Liver (tissue), 3 donors: ENCODE measurements at regions not wholly inside any gene's neighbourhood (a gene's known extent, or its start where the extent isn't known, plus 50 kb on each side); places are given as distances from the start of the nearest gene placed in this dataset.

Experiments
- CTCF ChIP-seq: fragments of 150-350 bp; IDR thresholded peaks from 2 replicates; pipeline ENCODE4 v1.5.1; 2017; ENCODE audit warnings: improper control_type of control experiment, low read depth, low read length; ENCODE audit not compliant: missing input control
- EGR1 ChIP-seq, 2 donors: IDR thresholded peaks; 2 replicates each; pipeline ENCODE4 v1.6.1; 2016 to 2018; ENCODE audit warnings: antibody characterized with exemption in 2 of 2, low read depth in 2 of 2
- FOXA1 ChIP-seq: IDR thresholded peaks from 2 replicates; pipeline ENCODE4 v1.6.1; 2016; ENCODE audit warnings: antibody characterized with exemption
- RAD21 ChIP-seq, 2 donors: IDR thresholded peaks; 2 replicates each; pipeline ENCODE4 v1.6.1; 2016; ENCODE audit warnings: antibody characterized with exemption in 2 of 2, mild to moderate bottlenecking in 2 of 2
- TAF1 ChIP-seq: conservative IDR thresholded peaks from 2 replicates; pipeline ENCODE4 v1.6.1; 2016; ENCODE audit warnings: antibody characterized with exemption, mild to moderate bottlenecking
- YY1 ChIP-seq: IDR thresholded peaks from 2 replicates; pipeline ENCODE4 v1.6.1; 2016; ENCODE audit warnings: antibody characterized with exemption, mild to moderate bottlenecking
- TF ChIP-seq, protein P1 (sequence below): IDR thresholded peaks from 2 replicates; pipeline ENCODE4 v1.6.1; 2016; ENCODE audit warnings: antibody characterized with exemption, mild to moderate bottlenecking
- donor health status: healthy.
- donor health status: healthy.

- TF ChIP-seq TAF1 (no peak), CTCF (no peak), EGR1 (IDR thresholded peaks at IDR 0.05; ENCODE audit: low read depth in 2 of 2) (no peak), FOXA1 (no peak), RAD21 (IDR thresholded peaks at IDR 0.05) (no peak), YY1 (no peak)
- TF ChIP-seq, protein P1, sequence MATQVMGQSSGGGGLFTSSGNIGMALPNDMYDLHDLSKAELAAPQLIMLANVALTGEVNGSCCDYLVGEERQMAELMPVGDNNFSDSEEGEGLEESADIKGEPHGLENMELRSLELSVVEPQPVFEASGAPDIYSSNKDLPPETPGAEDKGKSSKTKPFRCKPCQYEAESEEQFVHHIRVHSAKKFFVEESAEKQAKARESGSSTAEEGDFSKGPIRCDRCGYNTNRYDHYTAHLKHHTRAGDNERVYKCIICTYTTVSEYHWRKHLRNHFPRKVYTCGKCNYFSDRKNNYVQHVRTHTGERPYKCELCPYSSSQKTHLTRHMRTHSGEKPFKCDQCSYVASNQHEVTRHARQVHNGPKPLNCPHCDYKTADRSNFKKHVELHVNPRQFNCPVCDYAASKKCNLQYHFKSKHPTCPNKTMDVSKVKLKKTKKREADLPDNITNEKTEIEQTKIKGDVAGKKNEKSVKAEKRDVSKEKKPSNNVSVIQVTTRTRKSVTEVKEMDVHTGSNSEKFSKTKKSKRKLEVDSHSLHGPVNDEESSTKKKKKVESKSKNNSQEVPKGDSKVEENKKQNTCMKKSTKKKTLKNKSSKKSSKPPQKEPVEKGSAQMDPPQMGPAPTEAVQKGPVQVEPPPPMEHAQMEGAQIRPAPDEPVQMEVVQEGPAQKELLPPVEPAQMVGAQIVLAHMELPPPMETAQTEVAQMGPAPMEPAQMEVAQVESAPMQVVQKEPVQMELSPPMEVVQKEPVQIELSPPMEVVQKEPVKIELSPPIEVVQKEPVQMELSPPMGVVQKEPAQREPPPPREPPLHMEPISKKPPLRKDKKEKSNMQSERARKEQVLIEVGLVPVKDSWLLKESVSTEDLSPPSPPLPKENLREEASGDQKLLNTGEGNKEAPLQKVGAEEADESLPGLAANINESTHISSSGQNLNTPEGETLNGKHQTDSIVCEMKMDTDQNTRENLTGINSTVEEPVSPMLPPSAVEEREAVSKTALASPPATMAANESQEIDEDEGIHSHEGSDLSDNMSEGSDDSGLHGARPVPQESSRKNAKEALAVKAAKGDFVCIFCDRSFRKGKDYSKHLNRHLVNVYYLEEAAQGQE: no peak
Observed at GRCh38 chr16:5642436-5642835, 544.8 kb upstream of the EEF2KMT start.
